Neural progenitor cell (in vitro differentiated cells): ENCODE measurements at regions not wholly inside any gene's neighbourhood (a gene's known extent, or its start where the extent isn't known, plus 50 kb on each side); places are given as distances from the start of the nearest gene placed in this dataset.
"Not testable (repeated sequence)": the region's sequence is repeated elsewhere in the genome, so short reads cannot be mapped to it uniquely, and the experiment has no call there.

Experiments
- DNase-seq: peaks from one replicate; pipeline ENCODE4 v3.0.0-alpha.2; 2016; ENCODE audit warnings: low spot score
- H2AFZ ChIP-seq: fragments of 200-600 bp; sonication (generic); replicated peaks from 2 replicates; pipeline ENCODE4 v1.6.1; 2016; ENCODE audit warnings: antibody characterized with exemption
- H3F3A ChIP-seq: fragments of 200-600 bp; sonication (generic); 2 replicates; pipeline ENCODE4 v1.6.1; 2016; ENCODE audit warnings: antibody characterized with exemption, low read depth
- H3K27ac ChIP-seq: fragments of 200-600 bp; sonication (generic); 2 replicates; pipeline ENCODE4 v1.5.1; 2016; ENCODE audit warnings: mild to moderate bottlenecking
- H3K27me3 ChIP-seq: fragments of 200-600 bp; sonication (generic); 2 replicates; pipeline ENCODE4 v1.6.1; 2016; ENCODE audit warnings: mild to moderate bottlenecking, moderate library complexity
- H3K36me3 ChIP-seq: fragments of 200-600 bp; sonication (generic); 2 replicates; pipeline ENCODE4 v1.5.1; 2016
- H3K4me1 ChIP-seq: fragments of 200-600 bp; sonication (generic); 2 replicates; pipeline ENCODE4 v1.6.1; 2016; ENCODE audit warnings: mixed run types
- H3K4me2 ChIP-seq: fragments of 200-600 bp; sonication (generic); 2 replicates; pipeline ENCODE4 v1.6.1; 2016
- H3K4me3 ChIP-seq: fragments of 200-600 bp; sonication (generic); 2 replicates; pipeline ENCODE4 v1.5.1; 2016
- H3K79me2 ChIP-seq: fragments of 200-600 bp; sonication (generic); 2 replicates; pipeline ENCODE4 v1.6.1; 2016; ENCODE audit warnings: low read depth
- H3K9ac ChIP-seq: fragments of 200-600 bp; sonication (generic); 2 replicates; pipeline ENCODE4 v1.6.1; 2016
- H3K9me3 ChIP-seq: fragments of 200-600 bp; sonication (generic); 2 replicates; pipeline ENCODE4 v1.5.1; 2016; ENCODE audit warnings: low read depth
- H4K20me1 ChIP-seq: fragments of 200-600 bp; sonication (generic); 2 replicates; pipeline ENCODE4 v1.6.1; 2016; ENCODE audit warnings: low read depth
- H3K27ac Mint-ChIP-seq: 3 replicates; pipeline ENCODE4 v1.8.0; 2021; ENCODE audit warnings: mixed read lengths
- H3K27me3 Mint-ChIP-seq: 2 replicates; pipeline ENCODE4 v1.8.0; 2022; ENCODE audit warnings: low read depth, mild to moderate bottlenecking, inconsistent platforms, moderate library complexity, mixed read lengths; ENCODE audit not compliant: insufficient read depth
- H3K36me3 Mint-ChIP-seq: 3 replicates; pipeline ENCODE4 v1.8.0; 2021; ENCODE audit warnings: mixed read lengths
- H3K4me1 Mint-ChIP-seq: 3 replicates; pipeline ENCODE4 v1.8.0; 2021; ENCODE audit warnings: mixed read lengths
- H3K4me3 Mint-ChIP-seq: 3 replicates; pipeline ENCODE4 v1.8.0; 2021; ENCODE audit warnings: mild to moderate bottlenecking, moderate library complexity, mixed read lengths
- H3K9me3 Mint-ChIP-seq: 3 replicates; pipeline ENCODE4 v1.8.0; 2020; ENCODE audit warnings: mixed read lengths
- CTCF ChIP-seq: fragments of 200-600 bp; sonication (generic); IDR thresholded peaks from 2 replicates; pipeline ENCODE4 v1.5.1; 2017; ENCODE audit warnings: antibody characterized with exemption, mild to moderate bottlenecking
- EZH2 ChIP-seq: fragments of 200-600 bp; sonication (generic); IDR thresholded peaks from 2 replicates; pipeline ENCODE4 v1.6.1; 2017; ENCODE audit warnings: antibody characterized with exemption, mild to moderate bottlenecking, moderate library complexity
- EZH2phosphoT487 ChIP-seq: fragments of 200-600 bp; sonication (generic); IDR thresholded peaks from 2 replicates; pipeline ENCODE4 v1.6.1; 2017; ENCODE audit warnings: antibody characterized with exemption

DNA sequence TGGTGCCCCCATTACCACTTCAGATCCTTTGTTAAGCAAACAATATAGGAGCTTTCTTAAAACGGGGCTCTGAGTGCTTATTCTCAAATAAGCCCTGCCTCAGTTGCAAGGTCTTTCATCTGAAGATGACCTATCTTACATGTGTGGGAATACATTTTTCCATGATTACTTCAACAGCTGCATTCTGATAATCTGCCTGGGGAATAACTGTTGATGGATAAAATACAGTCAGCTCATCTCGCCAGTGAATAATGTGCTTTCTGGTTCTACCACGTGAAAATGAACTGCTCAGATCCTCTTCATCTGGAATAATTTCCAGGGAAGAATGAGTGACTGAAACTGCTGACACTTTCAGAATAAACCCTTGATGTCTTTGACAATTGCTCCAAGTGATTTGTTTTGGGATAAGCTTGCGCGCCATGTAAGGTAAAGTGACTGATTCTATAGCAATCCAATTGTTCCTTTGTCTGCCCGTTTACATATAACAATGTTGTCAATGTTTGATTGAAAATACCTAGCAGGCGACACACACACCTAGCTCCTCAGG is 161.3 kb downstream of the RTL9 start:
- Histone ChIP-seq H3K9me3 (no peaks in the 10 kb centered on the region), H3K4me3 (no peak overlapping the region), H3K27me3 (no peaks in the 10 kb centered on the region), H2AFZ (no peak overlapping the region), H3K27ac (no peak overlapping the region), H3K79me2 (no peaks in the 10 kb centered on the region), H3F3A (no peaks in the 10 kb centered on the region), H4K20me1 (no peaks in the 10 kb centered on the region), H3K4me1 (no peaks in the 10 kb centered on the region), H3K36me3 (no peaks in the 10 kb centered on the region), H3K9ac (no peak overlapping the region), H3K4me2 (no peak overlapping the region)
- H3K27me3 Mint-ChIP-seq, result no peaks in the 10 kb centered on the region
- DNase-seq, result no peak
- no peak overlapping the region for H3K4me3 Mint-ChIP-seq
- H3K36me3 Mint-ChIP-seq, result no peaks in the 10 kb centered on the region
- peak overlapping the region; percentile 72 for H3K27ac Mint-ChIP-seq
- peaks cover 3% of the 10 kb centered on the region for H3K9me3 Mint-ChIP-seq
- TF ChIP-seq CTCF, result no peak
- TF ChIP-seq EZH2, result no peak
- no peak for TF ChIP-seq EZH2phosphoT487
- peaks cover 13% of the 10 kb centered on the region for H3K4me1 Mint-ChIP-seq

DNA sequence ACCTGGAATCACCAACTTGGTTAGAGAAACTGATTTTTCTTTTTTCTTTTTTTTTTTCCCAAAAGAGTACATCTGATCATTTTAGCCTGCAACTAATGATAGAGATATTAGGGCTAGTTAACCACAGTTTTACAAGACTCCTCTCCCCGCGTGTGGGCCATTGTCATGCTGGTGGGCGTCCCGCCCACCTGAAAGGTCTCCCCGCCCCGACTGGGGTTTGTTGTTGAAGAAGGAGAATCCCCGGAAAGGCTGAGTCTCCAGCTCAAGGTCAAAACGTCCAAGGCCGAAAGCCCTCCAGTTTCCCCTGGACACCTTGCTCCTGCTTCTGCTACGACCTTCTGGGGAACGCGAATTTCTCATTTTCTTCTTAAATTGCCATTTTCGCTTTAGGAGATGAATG is 162.0 kb downstream of the RTL9 start:
- H3K9ac ChIP-seq, H3K79me2 ChIP-seq, H3K9me3 Mint-ChIP-seq, H3K9me3 ChIP-seq, H3K4me2 ChIP-seq, H3K4me3 Mint-ChIP-seq, H3K27me3 ChIP-seq, H3K36me3 ChIP-seq, H3K4me1 ChIP-seq, H3K27me3 Mint-ChIP-seq, H3F3A ChIP-seq, H3K27ac Mint-ChIP-seq, DNase-seq, H3K4me3 ChIP-seq, H4K20me1 ChIP-seq, H3K36me3 Mint-ChIP-seq, H3K27ac ChIP-seq, H2AFZ ChIP-seq: not testable (repeated sequence)
- peaks cover 13% of the 10 kb centered on the region for H3K4me1 Mint-ChIP-seq

DNA sequence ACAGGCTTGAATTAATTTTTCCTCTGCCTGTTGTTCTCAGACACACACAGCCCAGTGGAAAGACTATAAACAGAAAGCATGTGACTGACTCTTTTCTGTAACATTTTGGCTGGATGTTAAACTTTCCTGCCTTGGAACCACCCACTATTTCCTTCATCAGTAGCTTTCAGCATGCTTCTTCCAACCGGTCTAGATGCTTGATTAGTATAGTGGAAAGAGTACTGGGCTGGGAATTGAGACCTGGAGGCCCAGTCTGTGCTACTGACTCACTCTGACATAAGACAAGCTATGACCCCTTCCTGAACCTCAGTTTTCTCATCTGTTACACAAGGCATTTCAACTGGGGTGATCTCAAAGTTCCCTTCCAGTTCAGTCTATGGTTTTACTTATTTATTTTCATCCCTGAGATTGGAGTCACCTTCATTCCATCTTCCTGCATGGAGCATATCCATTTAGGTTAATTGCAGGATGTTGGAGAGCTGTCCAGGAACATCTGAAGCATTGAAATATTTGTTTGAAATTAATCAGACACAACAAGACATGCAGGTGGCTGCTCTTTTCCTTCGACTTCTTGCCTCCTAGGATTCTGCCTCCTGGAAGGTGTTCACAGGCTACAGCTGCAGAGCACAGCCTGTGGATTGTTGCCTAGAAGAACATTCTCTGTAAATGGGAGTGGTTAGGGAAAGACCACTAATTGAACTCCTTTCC is 173.4 kb downstream of the RTL9 start:
- Histone ChIP-seq H3K9ac (no peak overlapping the region), H4K20me1 (no peaks in the 10 kb centered on the region), H3K9me3 (no peaks in the 10 kb centered on the region), H3K27ac (no peak overlapping the region), H3F3A (no peaks in the 10 kb centered on the region), H3K4me2 (no peak overlapping the region), H3K27me3 (no peaks in the 10 kb centered on the region), H3K4me3 (no peak overlapping the region), H3K4me1 (no peaks in the 10 kb centered on the region), H3K79me2 (no peaks in the 10 kb centered on the region), H3K36me3 (no peaks in the 10 kb centered on the region), H2AFZ (no peak overlapping the region)
- TF ChIP-seq EZH2 (no peak), CTCF (no peak), EZH2phosphoT487 (no peak)
- peak overlapping the region; percentile 6 for H3K27ac Mint-ChIP-seq
- no peak for DNase-seq
- no peaks in the 10 kb centered on the region for H3K4me1 Mint-ChIP-seq
- H3K27me3 Mint-ChIP-seq, result no peaks in the 10 kb centered on the region
- H3K9me3 Mint-ChIP-seq, result peaks cover 14% of the 10 kb centered on the region
- no peak overlapping the region for H3K4me3 Mint-ChIP-seq
- H3K36me3 Mint-ChIP-seq, result no peaks in the 10 kb centered on the region

GRCh38 chrX:110532581-110532931 is 173.9 kb downstream of the RTL9 start:
- Mint-ChIP-seq H3K4me1 (no peaks in the 10 kb centered on the region), H3K36me3 (no peaks in the 10 kb centered on the region), H3K27ac (no peak overlapping the region), H3K4me3 (no peak overlapping the region), H3K9me3 (peaks cover 13% of the 10 kb centered on the region), H3K27me3 (no peaks in the 10 kb centered on the region)
- Histone ChIP-seq H3K4me3 (no peak overlapping the region), H3K9me3 (peaks cover 5% of the 10 kb centered on the region), H3K27me3 (no peaks in the 10 kb centered on the region), H4K20me1 (no peaks in the 10 kb centered on the region), H3F3A (no peaks in the 10 kb centered on the region), H3K79me2 (no peaks in the 10 kb centered on the region), H3K4me1 (no peaks in the 10 kb centered on the region), H3K9ac (no peak overlapping the region), H3K36me3 (no peaks in the 10 kb centered on the region), H3K27ac (no peak overlapping the region), H2AFZ (no peak overlapping the region), H3K4me2 (no peak overlapping the region)
- TF ChIP-seq EZH2, result no peak
- no peak for TF ChIP-seq CTCF
- TF ChIP-seq EZH2phosphoT487, result no peak
- DNase-seq, result no peak
